Right kidney (tissue), 1 donor: ENCODE measurements at regions not wholly inside any gene's neighbourhood (a gene's known extent, or its start where the extent isn't known, plus 50 kb on each side); places are given as distances from the start of the nearest gene placed in this dataset.

Source experiments
- DNase-seq: peaks from one replicate; pipeline ENCODE4 v3.0.0-alpha.2; 2016

- DNase-seq: no peak
Measured at GRCh38 chr4:36824682-36825081, 419.9 kb upstream of the NWD2 start.

GRCh38 chr4:36835246-36835645, 409.3 kb upstream of the NWD2 start:
- no peak for DNase-seq

GRCh38 chr4:36841583-36842326, 402.8 kb upstream of the NWD2 start:
- no peak for DNase-seq

- no peak for DNase-seq
Measured at GRCh38 chr4:36844448-36844847, 400.1 kb upstream of the NWD2 start.

- DNase-seq: no peak
Measured at GRCh38 chr4:36852856-36853255, 391.7 kb upstream of the NWD2 start.

GRCh38 chr4:36854554-36854953, 390.0 kb upstream of the NWD2 start:
- no peak for DNase-seq

GRCh38 chr4:36863601-36864000, 380.9 kb upstream of the NWD2 start:
- no peak for DNase-seq

GRCh38 chr4:36870121-36870520, 374.4 kb upstream of the NWD2 start:
- DNase-seq: no peak

GRCh38 chr4:36872679-36873078, 371.9 kb upstream of the NWD2 start:
- DNase-seq: no peak

GRCh38 chr4:36884151-36884550, 360.4 kb upstream of the NWD2 start:
- no peak for DNase-seq

GRCh38 chr4:36891971-36892370, 352.6 kb upstream of the NWD2 start:
- DNase-seq: no peak

GRCh38 chr4:36900446-36900987, 344.0 kb upstream of the NWD2 start:
- DNase-seq: no peak

GRCh38 chr4:36904823-36905222, 339.7 kb upstream of the NWD2 start:
- no peak for DNase-seq

- no peak for DNase-seq
Measured at GRCh38 chr4:36914106-36914505, 330.4 kb upstream of the NWD2 start.

GRCh38 chr4:36915717-36916116, 328.8 kb upstream of the NWD2 start:
- DNase-seq: no peak

GRCh38 chr4:36917413-36917812, 327.1 kb upstream of the NWD2 start:
- no peak for DNase-seq

- DNase-seq: no peak
Measured at GRCh38 chr4:36919721-36920120, 324.8 kb upstream of the NWD2 start.

GRCh38 chr4:36921476-36922216, 322.9 kb upstream of the NWD2 start:
- no peak for DNase-seq

GRCh38 chr4:36930562-36931111, 313.9 kb upstream of the NWD2 start:
- DNase-seq: no peak

- DNase-seq: no peak
Measured at GRCh38 chr4:36944232-36944631, 300.3 kb upstream of the NWD2 start.

GRCh38 chr4:36961420-36961819, 283.1 kb upstream of the NWD2 start:
- no peak for DNase-seq

GRCh38 chr4:36966756-36967460, 277.6 kb upstream of the NWD2 start:
- peak; percentile 20 for DNase-seq

GRCh38 chr4:36979533-36979932, 265.0 kb upstream of the NWD2 start:
- DNase-seq: no peak
